Inferior parietal cortex (tissue), 1 donor: ENCODE measurements at regions not wholly inside any gene's neighbourhood (a gene's known extent, or its start where the extent isn't known, plus 50 kb on each side); places are given as distances from the start of the nearest gene placed in this dataset.
A peak's percentile ranks its signal among the peaks of the same experiment; 100 is the strongest.
"Not testable (repeated sequence)": the region's sequence is repeated elsewhere in the genome, so short reads cannot be mapped to it uniquely, and the experiment has no call there.

Experiments
- DNase-seq: peaks from one replicate; pipeline ENCODE4 v3.0.0-alpha.2; 2016; ENCODE audit errors: extremely low spot score

GRCh38 chr3:187997946-187998561 is 155.9 kb upstream of the LPP start:
- no peak for DNase-seq

DNA sequence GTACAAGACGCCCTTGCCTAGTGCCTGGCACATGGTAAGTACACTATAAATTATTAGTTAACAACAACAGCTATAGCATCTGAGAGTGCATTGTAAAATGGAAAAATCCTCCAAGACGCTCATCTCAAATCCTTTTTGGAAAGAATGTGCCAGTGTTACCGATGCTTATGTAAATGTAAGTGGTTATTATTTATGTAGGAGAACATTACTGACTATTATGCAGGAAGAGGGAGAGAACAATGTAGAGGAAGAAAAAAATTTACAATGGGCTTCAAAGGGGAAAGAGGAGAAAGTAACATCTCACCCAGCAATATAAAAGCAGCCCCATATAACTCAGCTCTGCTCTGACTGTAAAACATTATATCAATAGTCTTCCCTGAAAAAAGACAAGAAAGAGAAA is 155.3 kb upstream of the LPP start:
- DNase-seq, result no peak

DNA sequence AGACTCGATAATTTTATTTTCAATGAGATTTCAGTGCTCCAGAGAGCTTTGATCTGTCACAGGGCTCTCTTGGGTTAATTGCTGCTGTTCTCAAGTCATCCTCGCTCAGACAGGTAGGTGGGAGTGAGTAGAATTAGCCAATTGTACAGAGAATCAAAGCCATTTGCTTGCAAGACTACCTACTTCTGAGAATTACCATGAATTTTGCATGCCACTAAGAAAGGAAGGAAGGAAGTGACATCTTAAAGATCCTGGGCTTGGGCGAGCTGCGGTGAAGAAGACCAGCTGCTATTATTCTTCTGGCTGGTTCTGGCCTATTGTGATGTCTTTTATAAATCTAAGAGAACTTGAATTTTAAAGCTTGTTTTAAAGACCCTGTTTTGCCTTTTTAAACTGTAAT is 154.1 kb upstream of the LPP start:
- DNase-seq, result no peak

- no peak for DNase-seq
Observed at GRCh38 chr3:188000361-188000861, 153.5 kb upstream of the LPP start.

DNA sequence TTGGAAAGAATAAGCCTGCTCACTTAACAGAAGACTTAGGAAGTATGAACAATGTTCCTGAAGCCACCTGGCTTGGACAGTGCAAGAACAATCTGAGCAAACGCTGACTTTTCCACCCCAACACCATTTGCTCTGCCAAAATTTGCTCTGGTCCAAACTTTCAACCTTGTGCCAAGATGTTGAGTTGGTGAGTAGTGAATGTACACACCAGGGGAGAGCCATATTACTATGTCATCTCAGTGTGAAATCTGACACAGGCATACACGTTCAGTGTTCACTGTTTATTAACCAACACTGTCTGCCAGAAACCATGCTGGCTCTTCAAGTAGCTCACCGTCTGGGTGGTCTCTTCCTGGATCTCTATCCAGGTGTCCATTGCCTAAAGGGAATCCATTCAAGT is 152.9 kb upstream of the LPP start:
- DNase-seq, result no peak

DNA sequence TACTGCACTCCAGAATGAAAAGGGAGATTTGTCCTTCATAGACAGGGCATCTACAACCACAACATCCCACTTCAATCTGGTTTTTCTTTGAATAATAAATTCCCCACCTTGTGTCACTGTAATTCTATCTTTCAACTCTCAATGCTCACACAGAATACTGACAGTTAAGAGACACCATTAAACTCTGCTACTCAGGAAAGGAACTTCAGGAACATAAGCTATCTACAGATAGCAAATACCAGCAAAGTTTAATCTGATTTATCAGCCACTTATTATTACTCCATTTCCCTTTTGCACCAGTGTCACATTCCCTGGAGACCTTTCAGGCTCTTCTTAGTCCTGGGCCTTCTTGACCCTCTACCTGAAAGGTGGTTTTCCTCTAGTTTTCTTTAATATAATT is 152.0 kb upstream of the LPP start:
- no peak for DNase-seq

DNA sequence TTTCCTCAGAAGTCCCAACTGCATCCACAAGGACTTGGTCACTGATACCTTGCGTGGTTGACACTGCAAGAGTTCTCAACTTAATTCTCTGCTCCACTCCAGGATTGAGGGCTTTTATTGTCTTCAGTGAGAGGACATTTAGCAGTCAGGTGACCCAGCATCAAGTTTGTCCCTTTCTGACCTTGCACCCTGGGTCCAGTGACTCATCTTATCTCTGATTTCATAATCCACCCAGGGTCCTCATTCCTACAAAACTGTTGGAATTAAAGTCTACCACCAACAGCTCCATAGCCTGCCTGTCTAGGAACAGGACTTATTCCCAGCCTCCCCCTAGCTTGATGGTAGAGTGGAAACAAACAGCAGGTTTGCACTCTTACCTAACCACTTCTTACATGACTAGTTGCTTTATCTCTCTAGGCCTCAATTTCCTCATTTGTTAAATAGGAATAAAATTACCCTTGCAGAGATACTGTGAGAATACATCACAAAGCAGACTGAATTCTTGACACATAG is 151.3 kb upstream of the LPP start:
- DNase-seq, result no peak

DNA sequence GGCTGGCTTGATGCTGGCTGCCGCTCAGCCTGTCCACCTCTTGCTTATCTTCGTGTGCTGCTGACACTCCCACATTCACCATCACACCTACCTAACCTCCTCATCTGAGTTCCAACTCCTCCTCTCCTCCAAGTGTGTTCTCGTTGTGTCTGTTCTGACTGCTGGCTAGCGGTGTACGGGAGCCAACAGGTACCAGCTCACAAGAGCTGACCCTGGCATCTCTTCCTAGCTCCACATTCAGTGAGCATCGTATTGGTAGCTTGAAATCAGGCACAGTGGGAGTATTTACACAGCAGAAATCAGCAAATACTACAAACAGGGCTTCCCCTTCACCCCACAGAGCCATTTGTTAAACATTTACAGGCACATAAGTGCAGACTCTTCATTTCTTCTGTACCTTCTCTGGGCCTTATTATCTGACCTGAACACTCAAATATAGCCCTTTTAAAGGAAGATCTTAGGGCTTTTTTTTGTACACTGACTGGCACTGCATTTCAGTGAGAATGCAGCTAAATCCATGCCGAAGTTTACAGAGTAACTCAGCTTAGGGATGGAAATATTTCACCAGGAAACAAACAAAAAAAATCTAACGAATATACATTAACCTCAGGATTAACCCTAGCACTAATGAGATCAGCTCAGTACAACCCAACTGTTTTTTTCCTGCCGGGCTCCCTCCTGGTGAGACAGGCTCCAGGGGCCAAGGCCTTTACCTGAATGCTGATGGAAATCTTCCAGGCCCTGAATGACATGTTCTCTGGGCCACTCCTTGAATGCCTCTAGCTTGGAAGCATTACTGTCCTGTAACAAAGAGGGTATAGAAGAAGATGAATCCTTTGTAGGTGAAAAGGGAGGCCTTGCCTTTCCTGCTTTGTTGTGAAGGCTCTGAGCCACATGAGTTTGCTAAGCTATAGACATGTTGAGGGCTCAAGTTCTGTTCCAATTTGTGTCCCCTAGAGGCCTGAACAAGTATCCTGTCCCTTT is 150.5 kb upstream of the LPP start:
- no peak for DNase-seq

DNA sequence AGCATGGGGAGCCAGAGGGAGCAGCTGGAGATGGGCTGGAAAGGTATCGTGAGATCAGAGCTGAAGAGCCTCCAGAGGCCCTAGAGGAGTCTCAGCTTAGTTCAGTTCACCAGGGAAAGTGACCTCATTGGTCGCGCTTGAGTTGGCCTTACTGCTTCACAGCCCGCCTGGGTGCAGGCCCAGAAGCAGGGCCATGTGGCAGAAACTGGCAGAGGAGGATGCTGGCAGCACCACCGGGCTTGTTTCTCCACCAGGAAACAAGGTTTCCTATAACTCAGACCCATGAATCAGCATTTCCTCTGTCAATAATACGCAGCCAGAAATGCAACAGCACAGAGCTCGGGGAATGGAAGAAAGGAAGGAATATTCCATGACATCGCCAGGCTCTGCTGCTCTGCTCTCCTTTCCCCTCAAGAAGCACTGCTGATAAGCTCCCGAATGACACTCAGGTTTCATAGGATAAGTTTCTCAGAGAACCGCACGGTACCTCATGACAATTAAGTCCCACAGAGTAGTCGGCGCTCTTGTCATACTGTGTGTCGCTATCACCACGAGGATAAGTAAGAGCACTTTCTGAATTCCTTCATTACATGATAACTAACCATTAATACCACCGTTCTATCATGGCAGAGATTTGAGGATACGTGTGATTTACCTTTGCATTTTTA is 147.1 kb upstream of the LPP start:
- DNase-seq, result peak; percentile 22

- no peak for DNase-seq
Observed at GRCh38 chr3:188007897-188008296, 146.1 kb upstream of the LPP start.

GRCh38 chr3:188008582-188009213 is 145.3 kb upstream of the LPP start:
- no peak for DNase-seq

DNA sequence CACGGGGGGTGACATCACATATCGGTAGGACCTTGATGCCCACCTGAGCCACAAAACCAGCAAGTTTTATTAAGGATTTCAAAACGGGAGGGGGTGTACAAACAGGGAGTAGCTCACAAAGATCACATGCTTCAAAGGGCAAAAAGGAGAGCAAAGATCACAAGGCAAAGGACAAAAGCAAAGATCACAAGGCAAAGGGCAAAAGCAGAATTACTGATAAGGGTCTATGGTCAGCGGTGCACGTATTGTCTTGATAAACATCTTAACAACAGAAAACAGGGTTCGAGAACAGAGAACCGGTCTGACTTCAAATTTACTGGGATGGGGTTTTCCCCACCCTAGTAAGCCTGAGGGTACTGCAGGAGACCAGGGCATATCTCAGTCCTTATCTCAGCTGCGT is 143.5 kb upstream of the LPP start:
- no peak for DNase-seq

DNA sequence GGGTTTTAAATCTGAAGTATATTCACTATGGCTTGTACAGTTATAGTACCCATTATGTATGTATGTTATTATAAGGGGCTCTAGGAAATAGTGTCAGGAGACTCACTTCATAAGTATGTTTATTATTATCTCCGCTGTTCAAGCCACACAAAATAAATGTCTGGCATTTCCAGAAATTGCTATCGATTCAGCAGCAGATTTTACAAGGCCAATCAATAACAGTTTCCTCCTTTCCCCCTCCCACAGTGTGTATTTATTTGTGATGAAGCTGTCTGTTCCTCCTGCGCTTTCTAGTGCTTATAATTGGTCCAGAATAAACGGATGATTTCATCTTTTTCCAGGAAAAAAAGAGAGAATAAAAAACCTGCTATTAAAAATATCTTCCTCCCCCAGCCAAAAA is 134.2 kb upstream of the LPP start:
- no peak for DNase-seq

- DNase-seq, result no peak
Observed at GRCh38 chr3:188021041-188021440, 132.9 kb upstream of the LPP start.

- DNase-seq, result no peak
Observed at GRCh38 chr3:188021502-188022040, 132.4 kb upstream of the LPP start.

- DNase-seq, result not testable (repeated sequence)
Observed at GRCh38 chr3:188022902-188023301, 131.1 kb upstream of the LPP start.

DNA sequence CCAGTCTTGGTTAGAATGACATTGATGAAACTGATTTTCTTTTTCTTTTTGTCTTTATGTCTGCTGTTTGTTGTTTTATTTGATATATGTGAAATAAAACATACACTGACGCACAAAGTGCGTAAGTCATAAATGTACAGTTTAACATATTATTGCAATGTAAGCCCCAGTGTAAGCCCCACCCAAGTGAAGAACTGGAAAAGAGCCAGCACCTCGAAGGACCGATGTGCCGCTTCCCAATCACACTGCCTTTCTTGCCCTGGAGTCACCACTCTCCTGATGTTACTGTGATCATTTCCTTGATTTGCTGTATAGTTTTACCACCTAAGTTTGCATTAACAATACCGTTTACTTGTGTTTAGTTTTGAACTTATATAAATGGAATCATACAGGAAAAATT is 128.4 kb upstream of the LPP start:
- DNase-seq, result no peak

DNA sequence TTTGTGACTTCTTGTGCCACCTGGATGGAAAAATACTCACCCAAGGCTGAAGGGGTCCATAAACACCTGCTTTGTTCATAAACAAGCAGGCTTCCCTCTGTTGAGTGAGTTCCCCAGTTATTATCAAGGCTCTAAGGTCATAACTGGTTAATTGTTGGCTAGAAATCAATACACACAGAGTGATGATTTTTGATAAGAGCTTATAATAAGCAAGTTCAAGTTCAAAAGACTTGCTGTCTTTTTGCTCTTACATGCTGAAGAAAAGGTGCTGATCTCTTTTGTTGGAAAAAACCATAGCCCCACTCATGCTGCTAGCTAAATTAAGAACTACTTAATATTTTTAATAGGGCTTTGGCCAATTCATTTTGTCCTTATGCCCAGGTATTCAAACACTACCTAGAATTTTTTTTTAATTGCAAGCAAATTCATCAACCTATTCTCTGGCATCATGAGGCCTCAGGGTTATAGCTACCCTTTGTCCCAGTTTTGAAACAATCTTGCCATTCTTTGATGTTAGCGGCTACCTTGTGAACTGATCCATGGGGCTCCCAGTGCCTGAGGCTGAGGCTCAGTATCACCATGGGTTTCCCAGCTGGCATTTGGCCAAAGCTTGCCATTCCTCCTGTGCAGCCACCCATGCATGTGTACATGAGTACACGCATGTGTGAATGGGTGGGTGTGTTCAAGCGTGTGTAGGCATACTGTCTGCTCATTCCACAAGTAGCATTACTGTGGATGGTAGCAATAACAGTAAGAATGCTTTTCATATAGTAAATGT is 127.6 kb upstream of the LPP start:
- DNase-seq, result no peak

GRCh38 chr3:188031121-188031520 is 122.8 kb upstream of the LPP start:
- no peak for DNase-seq

- no peak for DNase-seq
Observed at GRCh38 chr3:188034989-188035388, 119.0 kb upstream of the LPP start.
